ENCODE measurements at regions not wholly inside any gene's neighbourhood (a gene's known extent, or its start where the extent isn't known, plus 50 kb on each side); places are given as distances from the start of the nearest gene placed in this dataset.
"Not testable (repeated sequence)": the region's sequence is repeated elsewhere in the genome, so short reads cannot be mapped to it uniquely, and the experiment has no call there.

GRCh38 chr7:119905495-119905894 lies 367.5 kb upstream of the KCND2 start:
- no peak overlapping the region for H3K4me2 ChIP-seq (replicated peaks; ENCODE audit: low read depth, low read length, poor library complexity, severe bottlenecking)
- CTCF ChIA-PET = no interaction called here

GRCh38 chr7:119908948-119909347 lies 364.0 kb upstream of the KCND2 start:
- no peaks in the 10 kb centered on the region for H4K20me1 ChIP-seq (ENCODE audit: control insufficient read depth, insufficient read depth, low read length, poor library complexity, severe bottlenecking)
- no peak overlapping the region for H2AFZ ChIP-seq (ENCODE audit: insufficient read depth, low read depth, low read length, poor library complexity, severe bottlenecking)
- H3K4me3 ChIP-seq (ENCODE audit: control extremely low read depth in 1 of 5, extremely low read depth in 1 of 5, insufficient read depth in 1 of 5, low read depth in 2 of 5, low read length in 4 of 5) = no peak overlapping the region
- TF ChIP-seq EZH2 (IDR thresholded peaks at IDR 0.05; ENCODE audit: borderline replicate concordance, insufficient read depth, low read depth, low read length, poor library complexity, severe bottlenecking) = no peak
- TF ChIP-seq, protein P1, sequence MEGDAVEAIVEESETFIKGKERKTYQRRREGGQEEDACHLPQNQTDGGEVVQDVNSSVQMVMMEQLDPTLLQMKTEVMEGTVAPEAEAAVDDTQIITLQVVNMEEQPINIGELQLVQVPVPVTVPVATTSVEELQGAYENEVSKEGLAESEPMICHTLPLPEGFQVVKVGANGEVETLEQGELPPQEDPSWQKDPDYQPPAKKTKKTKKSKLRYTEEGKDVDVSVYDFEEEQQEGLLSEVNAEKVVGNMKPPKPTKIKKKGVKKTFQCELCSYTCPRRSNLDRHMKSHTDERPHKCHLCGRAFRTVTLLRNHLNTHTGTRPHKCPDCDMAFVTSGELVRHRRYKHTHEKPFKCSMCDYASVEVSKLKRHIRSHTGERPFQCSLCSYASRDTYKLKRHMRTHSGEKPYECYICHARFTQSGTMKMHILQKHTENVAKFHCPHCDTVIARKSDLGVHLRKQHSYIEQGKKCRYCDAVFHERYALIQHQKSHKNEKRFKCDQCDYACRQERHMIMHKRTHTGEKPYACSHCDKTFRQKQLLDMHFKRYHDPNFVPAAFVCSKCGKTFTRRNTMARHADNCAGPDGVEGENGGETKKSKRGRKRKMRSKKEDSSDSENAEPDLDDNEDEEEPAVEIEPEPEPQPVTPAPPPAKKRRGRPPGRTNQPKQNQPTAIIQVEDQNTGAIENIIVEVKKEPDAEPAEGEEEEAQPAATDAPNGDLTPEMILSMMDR (IDR thresholded peaks at IDR 0.05) = no peak
- no peak overlapping the region for H3K4me2 ChIP-seq (replicated peaks; ENCODE audit: low read depth, low read length, poor library complexity, severe bottlenecking)
- ChIA-PET POLR2A (no interaction called here), CTCF (no interaction called here)
- no peaks in the 10 kb centered on the region for H3K4me1 ChIP-seq (ENCODE audit: control insufficient read depth in 2 of 2, insufficient read depth in 2 of 2, low read length in 2 of 2)
- no peaks in the 10 kb centered on the region for H3K27me3 ChIP-seq (replicated peaks in 1 of 4; ENCODE audit: control extremely low read depth in 1 of 4, control insufficient read depth in 3 of 4, insufficient read depth in 4 of 4, low read length in 3 of 4)
- Mint-ChIP-seq H3K27ac (no peak overlapping the region), H3K4me1 (no peaks in the 10 kb centered on the region), H3K27me3 (no peaks in the 10 kb centered on the region), H3K9me3 (ENCODE audit: insufficient read depth) (peaks cover 7% of the 10 kb centered on the region), H3K4me3 (no peak overlapping the region)
- ATAC-seq (ENCODE audit: low read depth) (no peak), DNase-seq (no peak)
- H3K27ac ChIP-seq (ENCODE audit: low read length in 2 of 2) = no peak overlapping the region
- H3K9me3 ChIP-seq (ENCODE audit: control extremely low read depth in 1 of 3, control insufficient read depth in 2 of 3, insufficient read depth in 1 of 3, low read length in 2 of 3) = peaks cover 0 to 6% (median 0%) of the 10 kb centered on the region in 3 donors
- intact Hi-C loops (cut with micrococcal nuclease) = no loop called here
- H3K79me2 ChIP-seq (ENCODE audit: control insufficient read depth, insufficient read depth, low read length) = no peaks in the 10 kb centered on the region
- H3K9ac ChIP-seq (ENCODE audit: low read length) = no peak overlapping the region
- 50% methylated on average over 1 of the region's 4 CpGs for WGBS (ENCODE audit: insufficient coverage)
- no peaks in the 10 kb centered on the region for H3K36me3 ChIP-seq (replicated peaks in 1 of 2; ENCODE audit: control extremely low read depth in 1 of 2, control insufficient read depth in 1 of 2, extremely low read depth in 1 of 2, insufficient read depth in 2 of 2, low read length in 1 of 2)

More at GRCh38 chr7:119905495-119905894, 367.5 kb upstream of the KCND2 start:
- Histone ChIP-seq H3K9ac (ENCODE audit: low read length) (no peak overlapping the region), H3K4me3 (ENCODE audit: control extremely low read depth in 1 of 5, extremely low read depth in 1 of 5, insufficient read depth in 1 of 5, low read depth in 2 of 5, low read length in 4 of 5) (no peak overlapping the region), H3K27ac (ENCODE audit: low read length in 2 of 2) (no peak overlapping the region), H4K20me1 (ENCODE audit: control insufficient read depth, insufficient read depth, low read length, poor library complexity, severe bottlenecking) (no peaks in the 10 kb centered on the region), H3K4me1 (ENCODE audit: control insufficient read depth in 2 of 2, insufficient read depth in 2 of 2, low read length in 2 of 2) (no peaks in the 10 kb centered on the region), H2AFZ (ENCODE audit: insufficient read depth, low read depth, low read length, poor library complexity, severe bottlenecking) (no peak overlapping the region), H3K36me3 (replicated peaks in 1 of 2; ENCODE audit: control extremely low read depth in 1 of 2, control insufficient read depth in 1 of 2, extremely low read depth in 1 of 2, insufficient read depth in 2 of 2, low read length in 1 of 2) (no peaks in the 10 kb centered on the region), H3K79me2 (ENCODE audit: control insufficient read depth, insufficient read depth, low read length) (no peaks in the 10 kb centered on the region), H3K9me3 (ENCODE audit: control extremely low read depth in 1 of 3, control insufficient read depth in 2 of 3, insufficient read depth in 1 of 3, low read length in 2 of 3) (peaks cover 0 to 6% (median 1%) of the 10 kb centered on the region in 3 donors), H3K27me3 (replicated peaks in 1 of 4; ENCODE audit: control extremely low read depth in 1 of 4, control insufficient read depth in 3 of 4, insufficient read depth in 4 of 4, low read length in 3 of 4) (no peaks in the 10 kb centered on the region)
- Mint-ChIP-seq H3K4me1 (no peaks in the 10 kb centered on the region), H3K27me3 (no peaks in the 10 kb centered on the region), H3K9me3 (ENCODE audit: insufficient read depth) (peaks cover 5% of the 10 kb centered on the region), H3K4me3 (no peak overlapping the region), H3K27ac (no peak overlapping the region)
- no CpG with 5 or more reads among the region's 4 CpGs for WGBS (ENCODE audit: insufficient coverage)
- POLR2A ChIA-PET = no interaction called here
- intact Hi-C loops (cut with micrococcal nuclease) = no loop called here
- no peak for ATAC-seq (ENCODE audit: low read depth)
- no peak for DNase-seq
- TF ChIP-seq, protein P1 (IDR thresholded peaks at IDR 0.05) = no peak
- TF ChIP-seq EZH2 (IDR thresholded peaks at IDR 0.05; ENCODE audit: borderline replicate concordance, insufficient read depth, low read depth, low read length, poor library complexity, severe bottlenecking) = no peak

- H3K27ac Mint-ChIP-seq; H4K20me1 ChIP-seq (ENCODE audit: control insufficient read depth, insufficient read depth, low read length, poor library complexity, severe bottlenecking); H3K4me2 ChIP-seq (replicated peaks; ENCODE audit: low read depth, low read length, poor library complexity, severe bottlenecking); H3K9ac ChIP-seq (ENCODE audit: low read length); H3K9me3 ChIP-seq (ENCODE audit: control extremely low read depth in 1 of 3, control insufficient read depth in 2 of 3, insufficient read depth in 1 of 3, low read length in 2 of 3); H3K79me2 ChIP-seq (ENCODE audit: control insufficient read depth, insufficient read depth, low read length); H3K9me3 Mint-ChIP-seq (ENCODE audit: insufficient read depth); H3K4me1 Mint-ChIP-seq; H3K27ac ChIP-seq (ENCODE audit: low read length in 2 of 2); H3K27me3 Mint-ChIP-seq; CTCF ChIA-PET; POLR2A ChIA-PET; H3K4me1 ChIP-seq (ENCODE audit: control insufficient read depth in 2 of 2, insufficient read depth in 2 of 2, low read length in 2 of 2); H3K36me3 ChIP-seq (replicated peaks in 1 of 2; ENCODE audit: control extremely low read depth in 1 of 2, control insufficient read depth in 1 of 2, extremely low read depth in 1 of 2, insufficient read depth in 2 of 2, low read length in 1 of 2); H3K27me3 ChIP-seq (replicated peaks in 1 of 4; ENCODE audit: control extremely low read depth in 1 of 4, control insufficient read depth in 3 of 4, insufficient read depth in 4 of 4, low read length in 3 of 4); intact Hi-C loops (cut with micrococcal nuclease); H3K4me3 ChIP-seq (ENCODE audit: control extremely low read depth in 1 of 5, extremely low read depth in 1 of 5, insufficient read depth in 1 of 5, low read depth in 2 of 5, low read length in 4 of 5); ATAC-seq (ENCODE audit: low read depth); DNase-seq; H2AFZ ChIP-seq (ENCODE audit: insufficient read depth, low read depth, low read length, poor library complexity, severe bottlenecking); H3K4me3 Mint-ChIP-seq: not testable (repeated sequence)
Observed at GRCh38 chr7:119914119-119914518, 358.9 kb upstream of the KCND2 start.
